ENCODE measurements at regions not wholly inside any gene's neighbourhood (a gene's known extent, or its start where the extent isn't known, plus 50 kb on each side); places are given as distances from the start of the nearest gene placed in this dataset.

- TF ChIP-seq POLR2AphosphoS5 (IDR thresholded peaks at IDR 0.05) (no peak), CTCF (IDR thresholded peaks at IDR 0.05; ENCODE audit: poor library complexity, severe bottlenecking) (no peak), EP300 (conservative IDR thresholded peaks at IDR 0.05; ENCODE audit: poor library complexity, severe bottlenecking) (no peak)
These were observed 90.2 kb upstream of the RPL38 start for GRCh38 chr17:74113326-74113725.

All from neural cell (in vitro differentiated cells).